ENCODE measurements at regions not wholly inside any gene's neighbourhood (a gene's known extent, or its start where the extent isn't known, plus 50 kb on each side); places are given as distances from the start of the nearest gene placed in this dataset.

DNA sequence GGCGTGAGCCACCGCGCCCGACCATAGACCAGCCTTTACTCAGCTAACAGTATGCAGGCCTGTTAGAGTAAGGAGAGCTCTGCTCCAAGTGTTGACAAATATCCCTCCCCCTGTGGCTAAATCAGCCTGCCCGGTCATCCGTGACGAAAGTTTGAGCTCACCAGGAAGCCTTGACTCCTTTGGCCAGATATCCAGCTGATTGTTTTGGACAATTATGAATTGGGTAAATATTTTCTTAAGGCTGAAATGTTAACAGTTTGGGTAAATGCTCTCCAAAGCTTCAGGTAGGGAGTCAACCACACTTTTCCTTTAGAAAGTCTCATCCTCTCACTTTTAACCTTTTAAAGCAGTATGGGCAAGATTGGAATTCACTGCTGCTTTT is 157.9 kb downstream of the PAWR start:
- TF ChIP-seq, protein P1, sequence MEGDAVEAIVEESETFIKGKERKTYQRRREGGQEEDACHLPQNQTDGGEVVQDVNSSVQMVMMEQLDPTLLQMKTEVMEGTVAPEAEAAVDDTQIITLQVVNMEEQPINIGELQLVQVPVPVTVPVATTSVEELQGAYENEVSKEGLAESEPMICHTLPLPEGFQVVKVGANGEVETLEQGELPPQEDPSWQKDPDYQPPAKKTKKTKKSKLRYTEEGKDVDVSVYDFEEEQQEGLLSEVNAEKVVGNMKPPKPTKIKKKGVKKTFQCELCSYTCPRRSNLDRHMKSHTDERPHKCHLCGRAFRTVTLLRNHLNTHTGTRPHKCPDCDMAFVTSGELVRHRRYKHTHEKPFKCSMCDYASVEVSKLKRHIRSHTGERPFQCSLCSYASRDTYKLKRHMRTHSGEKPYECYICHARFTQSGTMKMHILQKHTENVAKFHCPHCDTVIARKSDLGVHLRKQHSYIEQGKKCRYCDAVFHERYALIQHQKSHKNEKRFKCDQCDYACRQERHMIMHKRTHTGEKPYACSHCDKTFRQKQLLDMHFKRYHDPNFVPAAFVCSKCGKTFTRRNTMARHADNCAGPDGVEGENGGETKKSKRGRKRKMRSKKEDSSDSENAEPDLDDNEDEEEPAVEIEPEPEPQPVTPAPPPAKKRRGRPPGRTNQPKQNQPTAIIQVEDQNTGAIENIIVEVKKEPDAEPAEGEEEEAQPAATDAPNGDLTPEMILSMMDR (conservative IDR thresholded peaks at IDR 0.05): no peak
- no peak for TF ChIP-seq EZH2 (IDR thresholded peaks at IDR 0.05; ENCODE audit: low read depth)

All from PC-9 (cell line).